ENCODE measurements at regions not wholly inside any gene's neighbourhood (a gene's known extent, or its start where the extent isn't known, plus 50 kb on each side); places are given as distances from the start of the nearest gene placed in this dataset.

DNA sequence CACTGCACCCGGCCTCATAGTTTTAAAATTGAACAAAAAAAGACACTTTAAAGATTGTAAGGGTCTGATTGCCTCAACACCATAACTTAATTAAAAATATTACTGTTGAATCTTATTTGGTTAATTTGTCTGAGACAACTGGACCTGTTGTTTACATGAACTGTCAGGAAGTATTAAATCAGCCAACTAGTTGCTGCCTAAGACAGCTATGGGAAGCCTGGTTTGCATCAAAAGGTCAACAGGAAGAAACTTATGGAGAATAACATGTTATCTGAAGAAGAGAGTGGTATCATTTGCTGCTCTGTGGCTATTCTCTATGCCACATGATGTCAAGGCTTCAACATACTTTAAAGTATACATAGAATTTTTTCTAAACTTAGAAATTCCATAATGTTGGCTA, 853.5 kb upstream of the ADAMTS5 start:
- Histone ChIP-seq H3K36me3 (no peaks in the 10 kb centered on the region), H3K4me3 (no peak overlapping the region), H3K4me1 (peaks cover 0 to 30% (median 7%) of the 10 kb centered on the region in 4 donors), H3K27ac (no peak overlapping the region), H3K27me3 (no peaks in the 10 kb centered on the region), H3K9me3 (no peaks in the 10 kb centered on the region)
- no peak for DNase-seq
- intact Hi-C loops (cut with DNase I; ENCODE audit: low total_unique reads) (no loop called here), in situ Hi-C loops (cut with MboI; ENCODE audit: low pct_ligation_motif_present in 1 of 4, low pct_unique_long_range_greater_than_20kb in 1 of 4, low sequenced_read_pairs in 3 of 4) (no loop called here)
- TF ChIP-seq, protein P1, sequence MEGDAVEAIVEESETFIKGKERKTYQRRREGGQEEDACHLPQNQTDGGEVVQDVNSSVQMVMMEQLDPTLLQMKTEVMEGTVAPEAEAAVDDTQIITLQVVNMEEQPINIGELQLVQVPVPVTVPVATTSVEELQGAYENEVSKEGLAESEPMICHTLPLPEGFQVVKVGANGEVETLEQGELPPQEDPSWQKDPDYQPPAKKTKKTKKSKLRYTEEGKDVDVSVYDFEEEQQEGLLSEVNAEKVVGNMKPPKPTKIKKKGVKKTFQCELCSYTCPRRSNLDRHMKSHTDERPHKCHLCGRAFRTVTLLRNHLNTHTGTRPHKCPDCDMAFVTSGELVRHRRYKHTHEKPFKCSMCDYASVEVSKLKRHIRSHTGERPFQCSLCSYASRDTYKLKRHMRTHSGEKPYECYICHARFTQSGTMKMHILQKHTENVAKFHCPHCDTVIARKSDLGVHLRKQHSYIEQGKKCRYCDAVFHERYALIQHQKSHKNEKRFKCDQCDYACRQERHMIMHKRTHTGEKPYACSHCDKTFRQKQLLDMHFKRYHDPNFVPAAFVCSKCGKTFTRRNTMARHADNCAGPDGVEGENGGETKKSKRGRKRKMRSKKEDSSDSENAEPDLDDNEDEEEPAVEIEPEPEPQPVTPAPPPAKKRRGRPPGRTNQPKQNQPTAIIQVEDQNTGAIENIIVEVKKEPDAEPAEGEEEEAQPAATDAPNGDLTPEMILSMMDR (IDR thresholded peaks at IDR 0.05), result no peak
- peak in 1 of 3 donors; percentile 36 for TF ChIP-seq POLR2AphosphoS5 (IDR thresholded peaks at IDR 0.05)
- 65% methylated on average over 1 of the region's 1 CpG; no CpG with 5 or more reads in 1 of the 2 donors for WGBS, 2 donors (ENCODE audit: low coverage in 1 of 2)

DNA sequence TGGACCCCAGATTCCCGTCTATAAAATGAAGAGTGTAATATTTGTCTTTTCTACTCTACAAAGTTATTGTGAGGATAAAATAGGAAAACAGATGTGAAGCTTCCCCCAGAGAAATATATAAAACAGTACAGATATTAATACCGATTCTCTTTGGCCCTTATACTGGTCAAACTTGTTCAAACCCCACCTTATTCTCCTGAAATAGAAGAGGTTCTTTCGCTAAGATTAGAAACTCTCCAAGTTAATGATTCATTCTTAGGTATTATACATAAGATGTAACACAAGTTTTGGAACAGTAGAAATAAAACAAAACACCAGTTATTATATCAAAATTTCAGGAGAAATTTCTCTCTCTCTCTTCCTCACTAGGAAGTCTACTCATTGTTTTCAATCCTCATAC, 852.4 kb upstream of the ADAMTS5 start:
- no peak for DNase-seq
- no peaks in the 10 kb centered on the region for H3K36me3 ChIP-seq
- H3K4me1 ChIP-seq, result peaks cover 0 to 30% (median 7%) of the 10 kb centered on the region in 4 donors
- in situ Hi-C loops (cut with MboI; ENCODE audit: low pct_ligation_motif_present in 1 of 4, low pct_unique_long_range_greater_than_20kb in 1 of 4, low sequenced_read_pairs in 3 of 4), result no loop called here
- H3K27ac ChIP-seq, result peak overlapping the region in 3 of 4 donors; percentile 16 to 59 (median 57)
- H3K9me3 ChIP-seq, result no peaks in the 10 kb centered on the region
- no peaks in the 10 kb centered on the region for H3K27me3 ChIP-seq
- WGBS, 2 donors (ENCODE audit: low coverage in 1 of 2), result 56 to 62% methylated on average over 3 of the region's 3 CpGs
- intact Hi-C loops (cut with DNase I; ENCODE audit: low total_unique reads), result no loop called here
- TF ChIP-seq EP300 (IDR thresholded peaks at IDR 0.05; ENCODE audit: low read depth) (no peak), POLR2AphosphoS5 (IDR thresholded peaks at IDR 0.05) (no peak), POLR2A (IDR thresholded peaks at IDR 0.05) (no peak)
- TF ChIP-seq, protein P1 (IDR thresholded peaks at IDR 0.05), result no peak
- H3K4me3 ChIP-seq, result no peak overlapping the region

DNA sequence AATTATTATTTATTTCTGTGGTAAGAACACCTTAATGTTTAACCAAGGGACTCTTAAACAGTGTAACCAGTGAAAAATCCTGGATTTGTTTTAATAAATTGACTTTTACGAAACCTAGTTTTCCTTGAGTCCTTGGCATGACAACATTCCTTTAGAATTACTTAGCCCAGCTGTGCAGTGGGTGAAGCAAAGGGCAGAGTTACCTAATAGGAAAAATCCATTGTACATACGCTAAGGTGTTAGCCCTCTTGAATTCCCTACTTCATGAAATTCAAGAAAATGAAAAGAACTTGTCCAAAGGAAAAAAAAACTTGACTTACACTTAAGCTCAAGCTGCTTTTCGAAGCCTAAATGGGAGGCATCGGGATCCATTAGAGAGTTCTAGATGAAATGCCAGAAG, 852.0 kb upstream of the ADAMTS5 start:
- Histone ChIP-seq H3K4me3 (no peak overlapping the region), H3K27me3 (no peaks in the 10 kb centered on the region), H3K9me3 (no peaks in the 10 kb centered on the region), H3K4me1 (peaks cover 2 to 32% (median 7%) of the 10 kb centered on the region in 4 donors), H3K36me3 (no peaks in the 10 kb centered on the region), H3K27ac (peak overlapping the region in 3 of 4 donors; percentile 16 to 59 (median 57))
- no peak for DNase-seq
- intact Hi-C loops (cut with DNase I; ENCODE audit: low total_unique reads), result no loop called here
- no peak for TF ChIP-seq POLR2AphosphoS5 (IDR thresholded peaks at IDR 0.05)
- TF ChIP-seq, protein P1 (IDR thresholded peaks at IDR 0.05), result no peak
- WGBS, 2 donors (ENCODE audit: low coverage in 1 of 2), result 61 to 73% methylated on average over 4 of the region's 4 CpGs
- in situ Hi-C loops (cut with MboI; ENCODE audit: low pct_ligation_motif_present in 1 of 4, low pct_unique_long_range_greater_than_20kb in 1 of 4, low sequenced_read_pairs in 3 of 4), result no loop called here

DNA sequence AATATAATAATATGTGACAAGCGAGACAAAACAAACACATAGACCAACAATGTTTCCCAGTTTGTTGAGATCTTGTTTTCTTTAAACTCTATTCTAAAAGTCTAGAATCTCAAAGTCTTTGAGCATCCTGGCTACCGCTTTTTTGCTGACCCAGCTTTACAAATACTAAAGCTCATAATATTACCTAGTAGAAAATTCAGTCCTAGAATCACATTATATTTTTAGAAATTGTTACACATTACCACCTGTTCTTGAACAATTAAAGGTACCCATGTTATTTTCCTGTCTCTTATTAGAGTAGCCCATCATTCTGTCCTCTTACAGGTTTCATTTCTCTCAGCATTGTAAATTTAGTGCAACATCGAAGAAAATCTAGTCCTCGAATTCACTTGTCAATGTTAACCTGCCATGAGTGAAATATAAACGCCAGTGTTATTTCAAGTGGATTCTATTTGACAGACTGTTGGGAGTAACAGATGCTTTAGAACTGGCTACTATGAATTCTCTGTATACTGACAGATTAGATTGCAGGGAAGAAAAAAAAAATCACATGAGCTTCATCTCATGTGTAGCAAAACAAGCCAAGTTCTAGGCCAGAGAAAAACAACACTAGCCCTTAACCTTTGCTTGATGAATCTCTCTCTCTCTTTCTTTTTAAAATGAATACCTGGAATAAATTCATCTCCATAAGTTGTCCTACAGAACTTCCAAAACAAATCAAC, 851.2 kb upstream of the ADAMTS5 start:
- H3K27me3 ChIP-seq, result no peaks in the 10 kb centered on the region
- intact Hi-C loops (cut with DNase I; ENCODE audit: low total_unique reads), result no loop called here
- H3K36me3 ChIP-seq, result no peaks in the 10 kb centered on the region
- no peak for DNase-seq
- no peak overlapping the region for H3K4me3 ChIP-seq
- H3K4me1 ChIP-seq, result peaks cover 7 to 40% (median 10%) of the 10 kb centered on the region in 4 donors
- WGBS, 2 donors (ENCODE audit: low coverage in 1 of 2), result 81 to 92% methylated on average over 5 of the region's 5 CpGs
- in situ Hi-C loops (cut with MboI; ENCODE audit: low pct_ligation_motif_present in 1 of 4, low pct_unique_long_range_greater_than_20kb in 1 of 4, low sequenced_read_pairs in 3 of 4), result no loop called here
- H3K27ac ChIP-seq, result peak overlapping the region in 3 of 4 donors; percentile 39 to 59 (median 57)
- no peaks in the 10 kb centered on the region for H3K9me3 ChIP-seq
- TF ChIP-seq, protein P1 (IDR thresholded peaks at IDR 0.05), result no peak
- no peak for TF ChIP-seq POLR2A (IDR thresholded peaks at IDR 0.05)
- TF ChIP-seq POLR2AphosphoS5 (IDR thresholded peaks at IDR 0.05), result no peak
- no peak for TF ChIP-seq EP300 (IDR thresholded peaks at IDR 0.05; ENCODE audit: low read depth)

Measured in transverse colon (tissue), 4 donors.